OCI-LY1 (cell line): ENCODE measurements at regions not wholly inside any gene's neighbourhood (a gene's known extent, or its start where the extent isn't known, plus 50 kb on each side); places are given as distances from the start of the nearest gene placed in this dataset.

ENCODE experiments used
- H2AFZ ChIP-seq: fragments of 200-600 bp; sonication (generic), shearing (Covaris generic); 2 replicates; pipeline ENCODE4 v1.6.0; 2014; ENCODE audit warnings: antibody characterized with exemption, mild to moderate bottlenecking, low read length
- H3F3A ChIP-seq: fragments of 200-600 bp; sonication (generic), shearing (Covaris generic); 2 replicates; pipeline ENCODE4 v1.6.0; 2014; ENCODE audit warnings: mild to moderate bottlenecking, antibody characterized with exemption, low read length, moderate library complexity; ENCODE audit not compliant: insufficient read depth
- H3K27ac ChIP-seq: fragments of 200-600 bp; sonication (generic); 2 replicates; pipeline ENCODE4 v1.5.1; 2014; ENCODE audit warnings: low read length, mixed run types, mild to moderate bottlenecking, low read depth; ENCODE audit not compliant: poor library complexity, severe bottlenecking
- H3K27me3 ChIP-seq: fragments of 200-600 bp; sonication (generic); 2 replicates; pipeline ENCODE4 v1.6.0; 2014; ENCODE audit warnings: antibody characterized with exemption, mild to moderate bottlenecking, low read length, moderate library complexity; ENCODE audit not compliant: insufficient read depth
- H3K36me3 ChIP-seq: fragments of 200-600 bp; sonication (generic); 2 replicates; pipeline ENCODE4 v1.6.1; 2014; ENCODE audit warnings: mild to moderate bottlenecking, antibody characterized with exemption, low read length, moderate library complexity, mixed read lengths; ENCODE audit not compliant: insufficient read depth
- H3K4me1 ChIP-seq: fragments of 200-600 bp; sonication (generic); 2 replicates; pipeline ENCODE4 v1.5.1; 2014; ENCODE audit warnings: mild to moderate bottlenecking, low read length, moderate library complexity; ENCODE audit not compliant: insufficient read depth, severe bottlenecking
- H3K4me2 ChIP-seq: fragments of 200-600 bp; sonication (generic), shearing (Covaris generic); 2 replicates; pipeline ENCODE4 v1.6.1; 2014; ENCODE audit warnings: low read length
- H3K4me3 ChIP-seq: fragments of 200-600 bp; sonication (generic); 2 replicates; pipeline ENCODE4 v1.5.1; 2014; ENCODE audit warnings: low read length, low read depth, mild to moderate bottlenecking, mixed read lengths; ENCODE audit not compliant: poor library complexity, severe bottlenecking
- H3K79me2 ChIP-seq: fragments of 200-600 bp; shearing (Covaris generic); 2 replicates; pipeline ENCODE4 v1.6.1; 2016; ENCODE audit warnings: mixed run types, low read length, mixed read lengths; ENCODE audit not compliant: insufficient read depth
- H3K9ac ChIP-seq: fragments of 200-600 bp; sonication (generic), shearing (Covaris generic); 2 replicates; pipeline ENCODE4 v1.6.1; 2014; ENCODE audit warnings: mild to moderate bottlenecking, low read length, mixed read lengths
- H3K9me2 ChIP-seq: fragments of 200-600 bp; sonication (generic), shearing (Covaris generic); 2 replicates; pipeline ENCODE4 v1.6.1; 2014; ENCODE audit warnings: low read depth, mild to moderate bottlenecking, low read length, mixed read lengths
- H3K9me3 ChIP-seq: fragments of 200-600 bp; shearing (Covaris generic); 2 replicates; pipeline ENCODE4 v1.6.1; 2014; ENCODE audit warnings: low read length, mixed read lengths
- H4K20me1 ChIP-seq: fragments of 200-600 bp; sonication (generic), shearing (Covaris generic); 2 replicates; pipeline ENCODE4 v1.6.0; 2016; ENCODE audit warnings: mild to moderate bottlenecking, low read length; ENCODE audit not compliant: insufficient read depth
- EZH2 ChIP-seq: fragments of 200-600 bp; sonication (generic), shearing (Covaris generic); IDR thresholded peaks from 2 replicates; pipeline ENCODE4 v1.8.0; 2017; ENCODE audit warnings: borderline replicate concordance, mixed run types, mild to moderate bottlenecking, antibody characterized with exemption, low read length, moderate library complexity, mixed read lengths
- TF ChIP-seq, protein P1 (sequence below): fragments of 200-600 bp; sonication (generic), shearing (Covaris generic); IDR thresholded peaks from 2 replicates; pipeline ENCODE4 v1.5.1; 2017; ENCODE audit warnings: mild to moderate bottlenecking, antibody characterized with exemption, low read length, moderate library complexity, mixed read lengths

DNA sequence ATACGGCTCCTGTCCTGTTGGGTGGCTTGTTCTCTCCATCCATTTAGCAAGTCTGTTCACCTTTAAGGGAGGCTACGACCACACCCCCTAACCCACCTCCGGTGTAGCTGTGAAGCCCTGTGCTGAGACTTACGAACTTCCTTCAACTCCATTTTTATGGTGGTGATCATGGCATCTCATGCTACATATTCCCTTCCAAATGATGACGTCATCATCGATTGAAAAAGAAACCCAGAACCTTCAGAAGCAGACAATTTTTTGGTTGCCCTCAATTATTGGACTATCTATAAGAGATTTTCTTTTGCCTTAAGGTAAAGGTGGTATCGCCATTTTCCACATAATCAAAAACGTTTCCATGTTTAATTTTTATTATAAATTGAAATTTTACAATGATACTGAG is 389.0 kb downstream of the CBLN4 start:
- H2AFZ ChIP-seq: no peak overlapping the region
- H3K27me3 ChIP-seq: no peaks in the 10 kb centered on the region
- no peak overlapping the region for H3K9ac ChIP-seq
- H3K4me1 ChIP-seq: no peaks in the 10 kb centered on the region
- no peaks in the 10 kb centered on the region for H3F3A ChIP-seq
- no peak overlapping the region for H3K27ac ChIP-seq
- no peaks in the 10 kb centered on the region for H3K9me3 ChIP-seq
- TF ChIP-seq EZH2: no peak
- TF ChIP-seq, protein P1, sequence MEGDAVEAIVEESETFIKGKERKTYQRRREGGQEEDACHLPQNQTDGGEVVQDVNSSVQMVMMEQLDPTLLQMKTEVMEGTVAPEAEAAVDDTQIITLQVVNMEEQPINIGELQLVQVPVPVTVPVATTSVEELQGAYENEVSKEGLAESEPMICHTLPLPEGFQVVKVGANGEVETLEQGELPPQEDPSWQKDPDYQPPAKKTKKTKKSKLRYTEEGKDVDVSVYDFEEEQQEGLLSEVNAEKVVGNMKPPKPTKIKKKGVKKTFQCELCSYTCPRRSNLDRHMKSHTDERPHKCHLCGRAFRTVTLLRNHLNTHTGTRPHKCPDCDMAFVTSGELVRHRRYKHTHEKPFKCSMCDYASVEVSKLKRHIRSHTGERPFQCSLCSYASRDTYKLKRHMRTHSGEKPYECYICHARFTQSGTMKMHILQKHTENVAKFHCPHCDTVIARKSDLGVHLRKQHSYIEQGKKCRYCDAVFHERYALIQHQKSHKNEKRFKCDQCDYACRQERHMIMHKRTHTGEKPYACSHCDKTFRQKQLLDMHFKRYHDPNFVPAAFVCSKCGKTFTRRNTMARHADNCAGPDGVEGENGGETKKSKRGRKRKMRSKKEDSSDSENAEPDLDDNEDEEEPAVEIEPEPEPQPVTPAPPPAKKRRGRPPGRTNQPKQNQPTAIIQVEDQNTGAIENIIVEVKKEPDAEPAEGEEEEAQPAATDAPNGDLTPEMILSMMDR: no peak
- H3K79me2 ChIP-seq: no peaks in the 10 kb centered on the region
- H3K36me3 ChIP-seq: no peaks in the 10 kb centered on the region
- H4K20me1 ChIP-seq: no peaks in the 10 kb centered on the region
- no peaks in the 10 kb centered on the region for H3K9me2 ChIP-seq
- H3K4me3 ChIP-seq: no peak overlapping the region
- no peak overlapping the region for H3K4me2 ChIP-seq

DNA sequence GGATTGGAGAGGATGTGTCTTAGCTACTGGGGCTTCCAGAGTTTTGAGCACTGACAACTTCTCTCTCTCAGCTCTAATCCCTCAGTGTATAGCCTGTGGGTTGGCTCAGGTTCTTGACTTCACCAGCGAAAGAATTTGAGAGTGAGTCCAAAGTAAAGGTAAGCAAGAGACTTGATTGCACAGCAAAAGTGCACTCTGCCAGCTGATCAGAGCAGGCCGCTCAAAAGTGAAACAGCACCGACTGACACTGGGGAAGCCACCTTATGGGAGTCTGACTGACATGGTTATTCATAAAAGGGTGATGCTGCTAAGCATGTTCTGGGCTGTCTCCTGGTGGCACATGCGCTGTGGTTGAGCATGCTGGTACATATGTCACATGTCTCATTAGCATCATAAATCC is 389.5 kb downstream of the CBLN4 start:
- H3K9me2 ChIP-seq: no peaks in the 10 kb centered on the region
- no peak overlapping the region for H3K4me3 ChIP-seq
- H3K27ac ChIP-seq: no peak overlapping the region
- TF ChIP-seq, protein P1: no peak
- TF ChIP-seq EZH2: no peak
- no peaks in the 10 kb centered on the region for H4K20me1 ChIP-seq
- no peaks in the 10 kb centered on the region for H3F3A ChIP-seq
- no peaks in the 10 kb centered on the region for H3K27me3 ChIP-seq
- no peaks in the 10 kb centered on the region for H3K4me1 ChIP-seq
- no peak overlapping the region for H3K4me2 ChIP-seq
- H3K79me2 ChIP-seq: no peaks in the 10 kb centered on the region
- H3K9me3 ChIP-seq: no peaks in the 10 kb centered on the region
- no peak overlapping the region for H2AFZ ChIP-seq
- no peaks in the 10 kb centered on the region for H3K36me3 ChIP-seq
- no peak overlapping the region for H3K9ac ChIP-seq

- Histone ChIP-seq H3K36me3 (no peaks in the 10 kb centered on the region), H2AFZ (no peak overlapping the region), H3K9ac (no peak overlapping the region), H4K20me1 (no peaks in the 10 kb centered on the region), H3K9me2 (no peaks in the 10 kb centered on the region), H3K79me2 (no peaks in the 10 kb centered on the region), H3F3A (no peaks in the 10 kb centered on the region), H3K27me3 (no peaks in the 10 kb centered on the region), H3K4me2 (no peak overlapping the region), H3K27ac (no peak overlapping the region), H3K9me3 (no peaks in the 10 kb centered on the region), H3K4me1 (no peaks in the 10 kb centered on the region), H3K4me3 (no peak overlapping the region)
- TF ChIP-seq, protein P1: no peak
- no peak for TF ChIP-seq EZH2
Observed at GRCh38 chr20:55614220-55614757, 391.0 kb downstream of the CBLN4 start.
